ENCODE measurements at regions not wholly inside any gene's neighbourhood (a gene's known extent, or its start where the extent isn't known, plus 50 kb on each side); places are given as distances from the start of the nearest gene placed in this dataset.

DNA sequence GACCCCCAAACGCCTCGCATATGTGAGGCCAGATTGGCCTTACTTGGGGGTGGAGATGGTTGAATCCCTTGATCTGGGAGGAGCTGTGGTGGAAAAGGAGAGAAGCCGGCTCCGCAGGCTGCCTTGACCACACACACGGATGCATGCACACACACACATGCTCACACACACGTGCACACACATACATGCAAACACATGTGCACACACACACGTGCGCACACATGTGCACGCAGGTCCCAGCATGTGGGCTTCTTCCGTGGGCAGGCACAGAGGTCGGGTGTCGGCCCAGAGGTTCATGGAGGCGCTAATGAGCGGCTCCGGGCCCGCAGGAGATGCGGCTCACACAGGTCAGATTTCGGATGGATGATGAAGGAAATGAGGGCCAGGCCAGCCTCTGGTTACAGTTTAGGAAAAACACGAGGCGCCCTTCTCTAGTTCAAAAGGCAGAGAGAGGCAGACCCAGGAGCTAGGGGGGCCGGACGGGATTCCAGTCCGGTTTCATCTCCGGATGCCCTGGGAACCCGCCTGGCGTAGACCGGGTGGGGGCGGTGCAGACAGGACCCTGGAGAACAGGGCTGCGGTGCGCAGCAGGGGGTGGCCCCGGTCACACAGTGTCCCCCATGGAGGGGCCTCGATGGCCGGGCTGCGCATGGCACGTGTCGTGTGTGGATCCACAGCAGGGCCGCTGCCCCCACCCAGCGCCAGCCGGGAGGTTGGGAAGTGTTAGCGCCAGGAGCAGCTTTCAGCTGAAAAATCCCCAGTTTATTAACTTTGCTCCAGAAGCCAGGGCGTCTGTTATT lies 91.1 kb upstream of the ACTRT2 start:
- TF ChIP-seq CTCF (IDR thresholded peaks at IDR 0.05), result no peak
- no peak for TF ChIP-seq EZH2 (IDR thresholded peaks at IDR 0.05)
